K562 (cell line): ENCODE measurements at regions not wholly inside any gene's neighbourhood (a gene's known extent, or its start where the extent isn't known, plus 50 kb on each side); places are given as distances from the start of the nearest gene placed in this dataset.

Experiments used
- ARNT ChIP-seq, 2 experiments: fragments of 450-650 bp; IDR thresholded peaks; 2 replicates each; pipeline ENCODE4 v1.6.1; 2016; ENCODE audit warnings: mild to moderate bottlenecking in 1 of 2
- CC2D1A ChIP-seq: fragments of 450-650 bp; IDR thresholded peaks from 2 replicates; pipeline ENCODE4 v1.6.1; 2017; ENCODE audit warnings: mild to moderate bottlenecking
- CHD4 ChIP-seq: fragments of 200-600 bp; sonication (generic); IDR thresholded peaks from 3 replicates; pipeline ENCODE4 v1.6.1; 2012; ENCODE audit warnings: low read depth, mild to moderate bottlenecking, mixed read lengths, low read length, inconsistent platforms; ENCODE audit not compliant: insufficient read depth, insufficient replicate concordance, poor library complexity, severe bottlenecking
- MCM7 ChIP-seq, 2 experiments: fragments of 450-650 bp; IDR thresholded peaks; 2 replicates each; pipeline ENCODE4 v1.6.1; 2016 to 2018
- NR3C1 ChIP-seq: sonication (generic); formaldehyde crosslinking; IDR thresholded peaks from 2 replicates; pipeline ENCODE4 v1.8.1; 2022; ENCODE audit warnings: missing genetic modification reagents
- PML ChIP-seq: IDR thresholded peaks from 2 replicates; pipeline ENCODE4 v1.6.1; 2012; ENCODE audit warnings: low read length, inconsistent platforms
- POLR3A ChIP-seq: IDR thresholded peaks from 2 replicates; pipeline ENCODE4 v1.6.1; 2011; ENCODE audit warnings: borderline replicate concordance, mild to moderate bottlenecking, moderate library complexity; ENCODE audit not compliant: insufficient read length, insufficient read depth; ENCODE audit errors: extremely low read depth
- PPARD ChIP-seq: fragments of 250-450 bp; sonication (Bioruptor Pico); IDR thresholded peaks from 2 replicates; pipeline ENCODE4 v1.8.0; 2022; ENCODE audit warnings: inconsistent platforms, mild to moderate bottlenecking, moderate library complexity
- SMAD4 ChIP-seq: fragments of 250-450 bp; sonication (Bioruptor Pico); conservative IDR thresholded peaks from 2 replicates; pipeline ENCODE4 v1.8.0; 2021; ENCODE audit warnings: inconsistent platforms, mild to moderate bottlenecking, moderate library complexity
- SNRNP70 ChIP-seq: fragments of 200-400 bp; formaldehyde crosslinking; optimal IDR thresholded peaks from 2 replicates; pipeline ENCODE3; 2017; ENCODE audit warnings: low read depth, low read length
- SP1 ChIP-seq: sonication (generic); formaldehyde crosslinking; IDR thresholded peaks from 2 replicates; pipeline ENCODE4 v1.8.1; 2022; ENCODE audit warnings: mild to moderate bottlenecking, missing genetic modification reagents
- SRF ChIP-seq, 2 experiments: fragments of 250-450, 450-650 bp in 1 of 2; sonication (Bioruptor Pico) in 1 of 2; sonication (generic) in 1 of 2; formaldehyde crosslinking; IDR thresholded peaks; 2 replicates each; pipeline versions ENCODE4 v1.5.0 to v1.5.1; 2020 to 2022; ENCODE audit warnings: mild to moderate bottlenecking in 1 of 2, missing genetic modification reagents in 1 of 2
- SRSF3 ChIP-seq: fragments of 200-400 bp; formaldehyde crosslinking; IDR thresholded peaks from 2 replicates; pipeline ENCODE4 v1.6.1; 2016; ENCODE audit warnings: mild to moderate bottlenecking, low read length, moderate library complexity; ENCODE audit not compliant: insufficient read depth
- STAT5A ChIP-seq: IDR thresholded peaks from 2 replicates; pipeline ENCODE4 v1.6.1; 2012; ENCODE audit warnings: low read length, inconsistent platforms, borderline replicate concordance
- TCFL5 ChIP-seq: fragments of 250-450 bp; sonication (Bioruptor Pico); conservative IDR thresholded peaks from 2 replicates; pipeline ENCODE4 v1.6.1; 2021; ENCODE audit warnings: mild to moderate bottlenecking, moderate library complexity, matching md5 sums
- UBTF ChIP-seq, 2 experiments: IDR thresholded peaks; 2 replicates each; pipeline ENCODE4 v1.6.1; 2012; ENCODE audit warnings: improper control_type of control experiment in 2 of 2, low read depth in 2 of 2, low read length in 2 of 2, borderline replicate concordance in 1 of 2
- ZNF175 ChIP-seq: fragments of 200-800 bp; sonication (Bioruptor generic); IDR thresholded peaks from 2 replicates; pipeline ENCODE4 v1.6.1; 2016; ENCODE audit warnings: low read depth, mild to moderate bottlenecking, missing genetic modification characterization, missing compliant biosample characterization
- ZNF324 ChIP-seq: fragments of 250-450 bp; sonication (Bioruptor Pico); IDR thresholded peaks from 2 replicates; pipeline ENCODE4 v1.4.0; 2020; ENCODE audit warnings: mild to moderate bottlenecking
- ZNF77 ChIP-seq: fragments of 250-450 bp; sonication (Bioruptor Pico); IDR thresholded peaks from 2 replicates; pipeline ENCODE4 v1.5.0; 2020
- TF ChIP-seq, protein P1 (sequence below): sonication (generic); formaldehyde crosslinking; IDR thresholded peaks from 2 replicates; pipeline ENCODE4 v1.8.0; 2023; ENCODE audit warnings: missing genetic modification reagents, mild to moderate bottlenecking, borderline replicate concordance

DNA sequence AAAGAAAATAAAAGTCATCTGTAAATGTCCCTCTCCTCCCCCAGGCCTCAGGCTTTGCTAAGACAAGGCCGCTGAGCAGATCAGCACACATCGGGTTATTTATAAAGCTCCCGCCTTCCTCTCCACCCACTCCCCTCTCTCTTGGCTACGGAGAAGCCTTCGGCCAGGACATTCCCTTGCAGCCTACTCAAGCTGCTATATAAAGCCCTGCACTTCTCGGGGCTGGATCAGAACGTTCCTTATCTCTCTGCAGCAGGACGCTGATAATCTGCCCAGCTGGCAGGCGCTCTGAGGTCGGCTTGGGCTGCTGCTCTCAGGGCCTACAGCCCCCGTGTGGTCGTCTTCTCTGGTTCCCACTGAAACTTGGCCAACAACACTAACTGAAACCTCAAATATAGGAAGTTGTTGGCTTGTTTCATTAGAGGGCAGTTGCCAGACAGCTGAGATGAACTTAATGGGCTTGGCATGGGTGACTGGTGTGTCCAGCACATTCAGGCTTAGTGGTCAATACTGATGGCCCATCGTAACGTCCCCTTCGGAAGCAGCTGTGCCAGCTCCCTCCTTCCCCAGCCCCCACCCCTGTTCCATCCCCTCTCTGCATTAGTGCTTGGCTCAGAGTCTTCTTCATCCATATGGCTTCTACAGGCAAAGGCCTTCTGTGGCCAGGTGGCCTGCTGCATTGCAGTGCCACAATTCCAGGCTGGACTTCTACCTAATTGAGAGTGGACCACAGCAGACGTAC lies 64.6 kb downstream of the IER5 start (continued):
- no peak for TF ChIP-seq SRSF3
- peak; percentile 95 for TF ChIP-seq STAT5A
- TF ChIP-seq ZNF77, result no peak
- TF ChIP-seq UBTF (IDR thresholded peaks at IDR 0.05; ENCODE audit: borderline replicate concordance in 1 of 2, low read depth in 2 of 2, low read length in 2 of 2), result peak; percentile 74 to 99; a peak in 3 of 4 replicates
- TF ChIP-seq TCFL5 (CRISPR knock-in tag), result no peak
- TF ChIP-seq POLR3A, result no peak
- TF ChIP-seq, protein P1, sequence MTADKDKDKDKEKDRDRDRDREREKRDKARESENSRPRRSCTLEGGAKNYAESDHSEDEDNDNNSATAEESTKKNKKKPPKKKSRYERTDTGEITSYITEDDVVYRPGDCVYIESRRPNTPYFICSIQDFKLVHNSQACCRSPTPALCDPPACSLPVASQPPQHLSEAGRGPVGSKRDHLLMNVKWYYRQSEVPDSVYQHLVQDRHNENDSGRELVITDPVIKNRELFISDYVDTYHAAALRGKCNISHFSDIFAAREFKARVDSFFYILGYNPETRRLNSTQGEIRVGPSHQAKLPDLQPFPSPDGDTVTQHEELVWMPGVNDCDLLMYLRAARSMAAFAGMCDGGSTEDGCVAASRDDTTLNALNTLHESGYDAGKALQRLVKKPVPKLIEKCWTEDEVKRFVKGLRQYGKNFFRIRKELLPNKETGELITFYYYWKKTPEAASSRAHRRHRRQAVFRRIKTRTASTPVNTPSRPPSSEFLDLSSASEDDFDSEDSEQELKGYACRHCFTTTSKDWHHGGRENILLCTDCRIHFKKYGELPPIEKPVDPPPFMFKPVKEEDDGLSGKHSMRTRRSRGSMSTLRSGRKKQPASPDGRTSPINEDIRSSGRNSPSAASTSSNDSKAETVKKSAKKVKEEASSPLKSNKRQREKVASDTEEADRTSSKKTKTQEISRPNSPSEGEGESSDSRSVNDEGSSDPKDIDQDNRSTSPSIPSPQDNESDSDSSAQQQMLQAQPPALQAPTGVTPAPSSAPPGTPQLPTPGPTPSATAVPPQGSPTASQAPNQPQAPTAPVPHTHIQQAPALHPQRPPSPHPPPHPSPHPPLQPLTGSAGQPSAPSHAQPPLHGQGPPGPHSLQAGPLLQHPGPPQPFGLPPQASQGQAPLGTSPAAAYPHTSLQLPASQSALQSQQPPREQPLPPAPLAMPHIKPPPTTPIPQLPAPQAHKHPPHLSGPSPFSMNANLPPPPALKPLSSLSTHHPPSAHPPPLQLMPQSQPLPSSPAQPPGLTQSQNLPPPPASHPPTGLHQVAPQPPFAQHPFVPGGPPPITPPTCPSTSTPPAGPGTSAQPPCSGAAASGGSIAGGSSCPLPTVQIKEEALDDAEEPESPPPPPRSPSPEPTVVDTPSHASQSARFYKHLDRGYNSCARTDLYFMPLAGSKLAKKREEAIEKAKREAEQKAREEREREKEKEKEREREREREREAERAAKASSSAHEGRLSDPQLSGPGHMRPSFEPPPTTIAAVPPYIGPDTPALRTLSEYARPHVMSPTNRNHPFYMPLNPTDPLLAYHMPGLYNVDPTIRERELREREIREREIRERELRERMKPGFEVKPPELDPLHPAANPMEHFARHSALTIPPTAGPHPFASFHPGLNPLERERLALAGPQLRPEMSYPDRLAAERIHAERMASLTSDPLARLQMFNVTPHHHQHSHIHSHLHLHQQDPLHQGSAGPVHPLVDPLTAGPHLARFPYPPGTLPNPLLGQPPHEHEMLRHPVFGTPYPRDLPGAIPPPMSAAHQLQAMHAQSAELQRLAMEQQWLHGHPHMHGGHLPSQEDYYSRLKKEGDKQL, result no peak
- TF ChIP-seq CC2D1A, result peak; percentile 96; the same call in 1 of the 2 replicates
- TF ChIP-seq SNRNP70, result no peak
- TF ChIP-seq SRF (CRISPR knock-in tag; IDR thresholded peaks at IDR 0.05), result peak in 1 of 2 experiments; percentile 89; a peak in 1 of 4 replicates
- TF ChIP-seq ARNT (IDR thresholded peaks at IDR 0.05), result peak; percentile 80 to 94
- no peak for TF ChIP-seq CHD4
- peak; percentile 98 for TF ChIP-seq PML
- TF ChIP-seq MCM7 (IDR thresholded peaks at IDR 0.05), result no peak
- TF ChIP-seq PPARD, result no peak
- no peak for TF ChIP-seq NR3C1 (CRISPR knock-in tag)
- TF ChIP-seq SP1 (CRISPR knock-in tag), result peak; percentile 80
- peak; percentile 99 for TF ChIP-seq SMAD4 (CRISPR knock-in tag)
- TF ChIP-seq ZNF175 (CRISPR knock-in tag), result peak; percentile 93; the same call in 1 of the 2 replicates
- TF ChIP-seq ZNF324 (CRISPR knock-in tag), result peak; percentile 59; the same call in 1 of the 2 replicates
